Mesendoderm (in vitro differentiated cells): ENCODE measurements at regions not wholly inside any gene's neighbourhood (a gene's known extent, or its start where the extent isn't known, plus 50 kb on each side); places are given as distances from the start of the nearest gene placed in this dataset.
"Not testable (repeated sequence)": the region's sequence is repeated elsewhere in the genome, so short reads cannot be mapped to it uniquely, and the experiment has no call there.

Experiments
- DNase-seq: peaks from one replicate; pipeline ENCODE4 v3.0.0; 2013
- H2AK5ac ChIP-seq: 2 replicates; pipeline ENCODE4 v1.6.1; 2013; ENCODE audit warnings: low read length, inconsistent platforms
- H2BK120ac ChIP-seq: 2 replicates; pipeline ENCODE4 v1.6.1; 2013; ENCODE audit warnings: low read depth, mild to moderate bottlenecking, low read length, moderate library complexity, mixed read lengths
- H2BK15ac ChIP-seq: replicated peaks from 2 replicates; pipeline ENCODE4 v1.6.1; 2013; ENCODE audit warnings: low read depth, mild to moderate bottlenecking, moderate library complexity
- H2BK5ac ChIP-seq: 2 replicates; pipeline ENCODE4 v1.6.1; 2013; ENCODE audit warnings: low read length, inconsistent platforms
- H3K18ac ChIP-seq: 2 replicates; pipeline ENCODE4 v1.6.1; 2013; ENCODE audit warnings: mild to moderate bottlenecking, low read length, mixed read lengths
- H3K23ac ChIP-seq: one replicate; pipeline ENCODE4 v1.6.1; 2013; ENCODE audit warnings: low read length
- H3K27ac ChIP-seq: 2 replicates; pipeline ENCODE4 v1.5.1; 2013; ENCODE audit warnings: low read depth, mild to moderate bottlenecking, inconsistent platforms, low read length, moderate library complexity
- H3K27me3 ChIP-seq: 2 replicates; pipeline ENCODE4 v1.6.1; 2013; ENCODE audit warnings: low read length, control low read depth, mild to moderate bottlenecking, inconsistent platforms; ENCODE audit not compliant: insufficient read depth, poor library complexity
- H3K36me3 ChIP-seq: 2 replicates; pipeline ENCODE4 v1.6.1; 2013; ENCODE audit warnings: low read length, inconsistent platforms; ENCODE audit not compliant: control insufficient read depth, insufficient read depth
- H3K4ac ChIP-seq: one replicate; pipeline ENCODE4 v1.6.1; 2013; ENCODE audit warnings: low read depth, mild to moderate bottlenecking, low read length, moderate library complexity
- H3K4me1 ChIP-seq: 2 replicates; pipeline ENCODE4 v1.6.1; 2013; ENCODE audit warnings: low read depth, low read length, inconsistent platforms; ENCODE audit not compliant: control insufficient read depth
- H3K4me2 ChIP-seq: 2 replicates; pipeline ENCODE4 v1.6.1; 2013; ENCODE audit warnings: low read length
- H3K4me3 ChIP-seq: 2 replicates; pipeline ENCODE4 v1.5.1; 2013; ENCODE audit warnings: mild to moderate bottlenecking, low read length
- H3K56ac ChIP-seq: one replicate; pipeline ENCODE4 v1.6.1; 2013; ENCODE audit warnings: low read length
- H3K79me1 ChIP-seq: 2 replicates; pipeline ENCODE4 v1.6.1; 2013; ENCODE audit warnings: low read length, inconsistent platforms
- H3K79me2 ChIP-seq: 2 replicates; pipeline ENCODE4 v1.6.1; 2013; ENCODE audit warnings: mild to moderate bottlenecking, low read length; ENCODE audit not compliant: control insufficient read depth, insufficient read depth
- H3K9ac ChIP-seq: 2 replicates; pipeline ENCODE4 v1.6.1; 2013; ENCODE audit warnings: low read length, inconsistent platforms
- H4K5ac ChIP-seq: one replicate; pipeline ENCODE4 v1.6.1; 2013; ENCODE audit warnings: low read length
- H4K8ac ChIP-seq: one replicate; pipeline ENCODE4 v1.6.1; 2013; ENCODE audit warnings: low read depth, mild to moderate bottlenecking, control low read depth, low read length, moderate library complexity
- WGBS: extraction: QIAGEN DNeasy Blood & Tissue Kit; methylation state at CpG from one replicate; pipeline ENCODE4 v1.1.7; 2013; ENCODE audit warnings: low lambda C conversion rate, missing lambda C conversion rate; ENCODE audit not compliant: insufficient coverage; ENCODE audit errors: extremely low coverage; 5-methylcytosine and 5-hydroxymethylcytosine counted together

GRCh38 chr2:61597300-61598289 is 59.4 kb upstream of the XPO1 start:
- no peaks in the 10 kb centered on the region for H3K4me1 ChIP-seq
- no peak overlapping the region for H3K9ac ChIP-seq
- no peak overlapping the region for H3K27ac ChIP-seq
- DNase-seq, result peak; percentile 45
- no peak overlapping the region for H3K4ac ChIP-seq
- no peak overlapping the region for H3K4me3 ChIP-seq
- no peaks in the 10 kb centered on the region for H3K79me2 ChIP-seq
- no peaks in the 10 kb centered on the region for H3K36me3 ChIP-seq
- peak overlapping the region; percentile 99 for H4K8ac ChIP-seq
- H2AK5ac ChIP-seq, result no peak overlapping the region
- H4K5ac ChIP-seq, result no peak overlapping the region
- H3K23ac ChIP-seq, result no peak overlapping the region
- no CpG with 5 or more reads among the region's 9 CpGs for WGBS
- no peak overlapping the region for H3K4me2 ChIP-seq
- H3K56ac ChIP-seq, result no peak overlapping the region
- no peak overlapping the region for H3K18ac ChIP-seq
- no peaks in the 10 kb centered on the region for H3K79me1 ChIP-seq
- H3K27me3 ChIP-seq, result no peaks in the 10 kb centered on the region
- no peak overlapping the region for H2BK120ac ChIP-seq
- peak overlapping the region; percentile 60 for H2BK15ac ChIP-seq
- H2BK5ac ChIP-seq, result no peak overlapping the region

GRCh38 chr2:61594201-61594600 is 56.0 kb upstream of the XPO1 start:
- H3K4ac ChIP-seq, result not testable (repeated sequence)

GRCh38 chr2:61593648-61594047 is 55.5 kb upstream of the XPO1 start:
- not testable (repeated sequence) for H3K56ac ChIP-seq, H3K79me1 ChIP-seq, H4K8ac ChIP-seq, H2AK5ac ChIP-seq, H3K18ac ChIP-seq, H4K5ac ChIP-seq, H3K4me2 ChIP-seq, H3K27me3 ChIP-seq, H3K9ac ChIP-seq, H3K4me3 ChIP-seq, H3K4ac ChIP-seq, H3K4me1 ChIP-seq, DNase-seq, H3K79me2 ChIP-seq, H2BK5ac ChIP-seq, H3K23ac ChIP-seq, H2BK15ac ChIP-seq, H3K27ac ChIP-seq, H3K36me3 ChIP-seq, H2BK120ac ChIP-seq
- no CpG with 5 or more reads among the region's 3 CpGs for WGBS

More at GRCh38 chr2:61594201-61594600, 56.0 kb upstream of the XPO1 start:
- not testable (repeated sequence) for H2BK15ac ChIP-seq, H3K4me1 ChIP-seq, H3K9ac ChIP-seq, H3K4me3 ChIP-seq, H3K36me3 ChIP-seq, H2BK5ac ChIP-seq, H3K79me1 ChIP-seq, H3K4me2 ChIP-seq, DNase-seq, H3K23ac ChIP-seq, H3K56ac ChIP-seq, H3K79me2 ChIP-seq, H2AK5ac ChIP-seq, H4K8ac ChIP-seq, H3K27me3 ChIP-seq, H4K5ac ChIP-seq, H2BK120ac ChIP-seq, H3K27ac ChIP-seq, H3K18ac ChIP-seq
- no CpG with 5 or more reads among the region's 7 CpGs for WGBS

DNA sequence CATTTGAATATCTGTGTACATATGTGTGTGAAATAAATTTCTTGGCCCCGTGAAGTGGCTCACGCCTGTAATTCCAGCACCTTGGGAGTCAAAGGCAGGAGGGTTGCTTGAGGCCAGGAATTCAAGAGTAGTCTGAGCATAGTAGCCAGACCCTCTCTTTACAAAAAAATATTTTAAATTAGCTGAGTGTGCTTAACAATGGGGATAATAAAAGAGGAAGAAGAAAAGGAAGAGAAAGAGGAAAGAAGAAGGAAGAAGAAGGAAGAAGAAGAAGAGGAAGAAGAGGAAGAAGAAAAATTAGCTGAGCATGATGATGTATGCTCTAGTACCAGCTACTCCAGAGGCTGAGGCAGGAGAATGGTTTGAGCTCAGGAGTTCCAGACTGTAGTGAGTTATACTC is 52.1 kb upstream of the XPO1 start:
- Histone ChIP-seq H3K9ac (no peak overlapping the region), H3K79me2 (no peaks in the 10 kb centered on the region), H3K56ac (no peak overlapping the region), H3K4ac (no peak overlapping the region), H3K27ac (no peak overlapping the region), H3K79me1 (no peaks in the 10 kb centered on the region), H3K23ac (no peak overlapping the region), H2BK15ac (no peak overlapping the region), H3K4me2 (no peak overlapping the region), H2BK120ac (no peak overlapping the region), H2BK5ac (no peak overlapping the region), H3K4me3 (no peak overlapping the region), H3K36me3 (no peaks in the 10 kb centered on the region), H4K8ac (no peak overlapping the region), H2AK5ac (no peak overlapping the region), H4K5ac (no peak overlapping the region), H3K4me1 (no peaks in the 10 kb centered on the region), H3K27me3 (no peaks in the 10 kb centered on the region), H3K18ac (no peak overlapping the region)
- DNase-seq, result no peak
- no CpG with 5 or more reads among the region's 2 CpGs for WGBS

DNA sequence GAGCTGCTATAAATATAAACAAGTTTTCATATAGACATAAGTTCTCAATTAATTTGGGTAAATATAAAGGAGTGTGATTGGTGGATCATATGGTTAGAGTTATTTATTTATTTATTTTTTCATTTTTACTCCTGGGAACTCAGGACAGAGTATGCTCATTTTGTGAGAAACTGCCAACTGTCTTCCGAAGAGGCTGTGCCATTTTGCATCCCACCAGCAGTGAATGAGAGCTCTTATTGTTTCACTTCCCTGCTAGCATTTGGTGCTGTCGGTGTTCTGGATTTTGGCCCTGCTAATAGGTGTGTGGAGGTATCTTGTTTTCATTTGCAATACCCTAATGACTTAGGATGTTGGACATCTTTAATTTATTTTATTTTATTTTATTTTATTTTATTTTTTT is 50.4 kb upstream of the XPO1 start:
- Histone ChIP-seq H4K5ac (no peak overlapping the region), H3K4ac (no peak overlapping the region)
- no peak for DNase-seq

More for the DNA sequence above, 50.4 kb upstream of the XPO1 start:
- Histone ChIP-seq H4K8ac (no peak overlapping the region), H2BK5ac (no peak overlapping the region), H3K4me1 (no peaks in the 10 kb centered on the region), H3K18ac (no peak overlapping the region), H2BK15ac (no peak overlapping the region), H2AK5ac (no peak overlapping the region), H2BK120ac (no peak overlapping the region), H3K4me3 (no peak overlapping the region), H3K27me3 (no peaks in the 10 kb centered on the region), H3K27ac (no peak overlapping the region), H3K79me2 (no peaks in the 10 kb centered on the region), H3K9ac (no peak overlapping the region), H3K4me2 (no peak overlapping the region), H3K56ac (no peak overlapping the region), H3K36me3 (no peaks in the 10 kb centered on the region), H3K23ac (no peak overlapping the region), H3K79me1 (no peaks in the 10 kb centered on the region)
- WGBS, result no CpG with 5 or more reads among the region's 2 CpGs
